H1 (cell line): ENCODE measurements at regions not wholly inside any gene's neighbourhood (a gene's known extent, or its start where the extent isn't known, plus 50 kb on each side); places are given as distances from the start of the nearest gene placed in this dataset.

Source experiments
- CBX8 ChIP-seq: fragments of 300-800, 300-1000 bp; sonication (generic); IDR thresholded peaks from 2 replicates; pipeline ENCODE4 v1.7.1; 2016; ENCODE audit warnings: low read depth, low read length, borderline replicate concordance
- CHD2 ChIP-seq: IDR thresholded peaks from 2 replicates; pipeline ENCODE4 v1.6.1; 2012; ENCODE audit warnings: low read length, improper control_type of control experiment
- EP300 ChIP-seq, 2 experiments: IDR thresholded peaks; 1 replicate in 1 of 2; 2 replicates in 1 of 2; pipeline ENCODE4 v1.6.1; 2011 to 2012; ENCODE audit warnings: low read depth in 2 of 2, low read length in 2 of 2, mild to moderate bottlenecking in 2 of 2, borderline replicate concordance in 1 of 2, inconsistent platforms in 1 of 2, moderate library complexity in 1 of 2
- KDM5A ChIP-seq: fragments of 200-600 bp; IDR thresholded peaks from 2 replicates; pipeline ENCODE4 v1.7.1; 2012; ENCODE audit warnings: mild to moderate bottlenecking, low read length, inconsistent platforms, mixed read lengths
- TAF7 ChIP-seq: optimal IDR thresholded peaks from 2 replicates; pipeline ENCODE3; 2011; ENCODE audit warnings: low read depth, mild to moderate bottlenecking, inconsistent platforms, low read length, moderate library complexity, borderline replicate concordance
- TF ChIP-seq, protein P1 (sequence below): fragments of 300-600 bp; sonication (generic); IDR thresholded peaks from 2 replicates; pipeline ENCODE4 v1.7.1; 2012; ENCODE audit warnings: low read length, moderate library complexity, mild to moderate bottlenecking, inconsistent platforms; ENCODE audit not compliant: insufficient replicate concordance

- TF ChIP-seq, protein P1, sequence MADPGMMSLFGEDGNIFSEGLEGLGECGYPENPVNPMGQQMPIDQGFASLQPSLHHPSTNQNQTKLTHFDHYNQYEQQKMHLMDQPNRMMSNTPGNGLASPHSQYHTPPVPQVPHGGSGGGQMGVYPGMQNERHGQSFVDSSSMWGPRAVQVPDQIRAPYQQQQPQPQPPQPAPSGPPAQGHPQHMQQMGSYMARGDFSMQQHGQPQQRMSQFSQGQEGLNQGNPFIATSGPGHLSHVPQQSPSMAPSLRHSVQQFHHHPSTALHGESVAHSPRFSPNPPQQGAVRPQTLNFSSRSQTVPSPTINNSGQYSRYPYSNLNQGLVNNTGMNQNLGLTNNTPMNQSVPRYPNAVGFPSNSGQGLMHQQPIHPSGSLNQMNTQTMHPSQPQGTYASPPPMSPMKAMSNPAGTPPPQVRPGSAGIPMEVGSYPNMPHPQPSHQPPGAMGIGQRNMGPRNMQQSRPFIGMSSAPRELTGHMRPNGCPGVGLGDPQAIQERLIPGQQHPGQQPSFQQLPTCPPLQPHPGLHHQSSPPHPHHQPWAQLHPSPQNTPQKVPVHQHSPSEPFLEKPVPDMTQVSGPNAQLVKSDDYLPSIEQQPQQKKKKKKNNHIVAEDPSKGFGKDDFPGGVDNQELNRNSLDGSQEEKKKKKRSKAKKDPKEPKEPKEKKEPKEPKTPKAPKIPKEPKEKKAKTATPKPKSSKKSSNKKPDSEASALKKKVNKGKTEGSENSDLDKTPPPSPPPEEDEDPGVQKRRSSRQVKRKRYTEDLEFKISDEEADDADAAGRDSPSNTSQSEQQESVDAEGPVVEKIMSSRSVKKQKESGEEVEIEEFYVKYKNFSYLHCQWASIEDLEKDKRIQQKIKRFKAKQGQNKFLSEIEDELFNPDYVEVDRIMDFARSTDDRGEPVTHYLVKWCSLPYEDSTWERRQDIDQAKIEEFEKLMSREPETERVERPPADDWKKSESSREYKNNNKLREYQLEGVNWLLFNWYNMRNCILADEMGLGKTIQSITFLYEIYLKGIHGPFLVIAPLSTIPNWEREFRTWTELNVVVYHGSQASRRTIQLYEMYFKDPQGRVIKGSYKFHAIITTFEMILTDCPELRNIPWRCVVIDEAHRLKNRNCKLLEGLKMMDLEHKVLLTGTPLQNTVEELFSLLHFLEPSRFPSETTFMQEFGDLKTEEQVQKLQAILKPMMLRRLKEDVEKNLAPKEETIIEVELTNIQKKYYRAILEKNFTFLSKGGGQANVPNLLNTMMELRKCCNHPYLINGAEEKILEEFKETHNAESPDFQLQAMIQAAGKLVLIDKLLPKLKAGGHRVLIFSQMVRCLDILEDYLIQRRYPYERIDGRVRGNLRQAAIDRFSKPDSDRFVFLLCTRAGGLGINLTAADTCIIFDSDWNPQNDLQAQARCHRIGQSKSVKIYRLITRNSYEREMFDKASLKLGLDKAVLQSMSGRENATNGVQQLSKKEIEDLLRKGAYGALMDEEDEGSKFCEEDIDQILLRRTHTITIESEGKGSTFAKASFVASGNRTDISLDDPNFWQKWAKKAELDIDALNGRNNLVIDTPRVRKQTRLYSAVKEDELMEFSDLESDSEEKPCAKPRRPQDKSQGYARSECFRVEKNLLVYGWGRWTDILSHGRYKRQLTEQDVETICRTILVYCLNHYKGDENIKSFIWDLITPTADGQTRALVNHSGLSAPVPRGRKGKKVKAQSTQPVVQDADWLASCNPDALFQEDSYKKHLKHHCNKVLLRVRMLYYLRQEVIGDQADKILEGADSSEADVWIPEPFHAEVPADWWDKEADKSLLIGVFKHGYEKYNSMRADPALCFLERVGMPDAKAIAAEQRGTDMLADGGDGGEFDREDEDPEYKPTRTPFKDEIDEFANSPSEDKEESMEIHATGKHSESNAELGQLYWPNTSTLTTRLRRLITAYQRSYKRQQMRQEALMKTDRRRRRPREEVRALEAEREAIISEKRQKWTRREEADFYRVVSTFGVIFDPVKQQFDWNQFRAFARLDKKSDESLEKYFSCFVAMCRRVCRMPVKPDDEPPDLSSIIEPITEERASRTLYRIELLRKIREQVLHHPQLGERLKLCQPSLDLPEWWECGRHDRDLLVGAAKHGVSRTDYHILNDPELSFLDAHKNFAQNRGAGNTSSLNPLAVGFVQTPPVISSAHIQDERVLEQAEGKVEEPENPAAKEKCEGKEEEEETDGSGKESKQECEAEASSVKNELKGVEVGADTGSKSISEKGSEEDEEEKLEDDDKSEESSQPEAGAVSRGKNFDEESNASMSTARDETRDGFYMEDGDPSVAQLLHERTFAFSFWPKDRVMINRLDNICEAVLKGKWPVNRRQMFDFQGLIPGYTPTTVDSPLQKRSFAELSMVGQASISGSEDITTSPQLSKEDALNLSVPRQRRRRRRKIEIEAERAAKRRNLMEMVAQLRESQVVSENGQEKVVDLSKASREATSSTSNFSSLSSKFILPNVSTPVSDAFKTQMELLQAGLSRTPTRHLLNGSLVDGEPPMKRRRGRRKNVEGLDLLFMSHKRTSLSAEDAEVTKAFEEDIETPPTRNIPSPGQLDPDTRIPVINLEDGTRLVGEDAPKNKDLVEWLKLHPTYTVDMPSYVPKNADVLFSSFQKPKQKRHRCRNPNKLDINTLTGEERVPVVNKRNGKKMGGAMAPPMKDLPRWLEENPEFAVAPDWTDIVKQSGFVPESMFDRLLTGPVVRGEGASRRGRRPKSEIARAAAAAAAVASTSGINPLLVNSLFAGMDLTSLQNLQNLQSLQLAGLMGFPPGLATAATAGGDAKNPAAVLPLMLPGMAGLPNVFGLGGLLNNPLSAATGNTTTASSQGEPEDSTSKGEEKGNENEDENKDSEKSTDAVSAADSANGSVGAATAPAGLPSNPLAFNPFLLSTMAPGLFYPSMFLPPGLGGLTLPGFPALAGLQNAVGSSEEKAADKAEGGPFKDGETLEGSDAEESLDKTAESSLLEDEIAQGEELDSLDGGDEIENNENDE, result no peak
- TF ChIP-seq TAF7 (no peak), CHD2 (no peak), CBX8 (no peak), EP300 (IDR thresholded peaks at IDR 0.05; ENCODE audit: borderline replicate concordance in 1 of 2, low read depth in 2 of 2, low read length in 2 of 2) (no peak), KDM5A (no peak)
- TF ChIP-seq, all 59 proteins: peak for 0
Measured at GRCh38 chr5:5006548-5006947, 133.6 kb upstream of the ADAMTS16 start (continued).
